Liver (tissue), 8 donors: ENCODE measurements at regions not wholly inside any gene's neighbourhood (a gene's known extent, or its start where the extent isn't known, plus 50 kb on each side); places are given as distances from the start of the nearest gene placed in this dataset.

ENCODE experiments used
- DNase-seq: peaks from one replicate; pipeline ENCODE4 v3.0.0-alpha.2; 2017; ENCODE audit warnings: low spot score
- H3K27ac ChIP-seq, 2 donors: one replicate each; pipeline ENCODE4 v1.7.0; 2013; ENCODE audit warnings: inconsistent platforms in 2 of 2, low read length in 2 of 2, control low read depth in 1 of 2, low read depth in 1 of 2, mild to moderate bottlenecking in 1 of 2
- H3K27me3 ChIP-seq, 4 donors: one replicate each; pipeline versions ENCODE4 v1.6.1 to v1.7.0; 2013; ENCODE audit warnings: low read length in 3 of 4, inconsistent platforms in 1 of 4, mild to moderate bottlenecking in 1 of 4, moderate library complexity in 1 of 4; ENCODE audit not compliant: control insufficient read depth in 4 of 4, insufficient read depth in 4 of 4
- H3K36me3 ChIP-seq, 4 donors: one replicate each; pipeline versions ENCODE4 v1.6.1 to v1.7.0; 2013; ENCODE audit warnings: low read length in 3 of 4, mild to moderate bottlenecking in 3 of 4, low read depth in 1 of 4, moderate library complexity in 1 of 4; ENCODE audit not compliant: control insufficient read depth in 4 of 4, insufficient read depth in 3 of 4
- H3K4me1 ChIP-seq, 4 donors: one replicate each; pipeline versions ENCODE4 v1.6.1 to v1.7.0; 2013; ENCODE audit warnings: low read length in 3 of 4, mild to moderate bottlenecking in 3 of 4, moderate library complexity in 1 of 4; ENCODE audit not compliant: control insufficient read depth in 4 of 4, insufficient read depth in 4 of 4
- H3K4me3 ChIP-seq, 3 donors: one replicate each; pipeline versions ENCODE4 v1.6.1 to v1.7.0; 2013; ENCODE audit warnings: low read length in 3 of 3, control low read depth in 1 of 3, low read depth in 1 of 3, mild to moderate bottlenecking in 1 of 3
- H3K9ac ChIP-seq, 2 donors: one replicate each; pipeline ENCODE4 v1.7.0; 2013; ENCODE audit warnings: low read length in 2 of 2, mild to moderate bottlenecking in 2 of 2, moderate library complexity in 2 of 2, control low read depth in 1 of 2, low read depth in 1 of 2
- H3K9me3 ChIP-seq, 4 donors: one replicate each; pipeline versions ENCODE4 v1.6.1 to v1.7.0; 2013; ENCODE audit warnings: low read length in 3 of 4; ENCODE audit not compliant: control insufficient read depth in 4 of 4
- ATF3 ChIP-seq: IDR thresholded peaks from 2 replicates; pipeline ENCODE4 v1.6.1; 2016; ENCODE audit warnings: antibody characterized with exemption
- CTCF ChIP-seq: fragments of 150-350 bp; IDR thresholded peaks from 2 replicates; pipeline ENCODE4 v1.5.1; 2017; ENCODE audit warnings: improper control_type of control experiment, low read depth, low read length; ENCODE audit not compliant: missing input control
- EGR1 ChIP-seq, 2 donors: IDR thresholded peaks; 2 replicates each; pipeline ENCODE4 v1.6.1; 2016 to 2018; ENCODE audit warnings: antibody characterized with exemption in 2 of 2, low read depth in 2 of 2
- FOXA1 ChIP-seq: IDR thresholded peaks from 2 replicates; pipeline ENCODE4 v1.6.1; 2016; ENCODE audit warnings: antibody characterized with exemption
- FOXA2 ChIP-seq: IDR thresholded peaks from 2 replicates; pipeline ENCODE4 v1.6.1; 2016; ENCODE audit warnings: antibody characterized with exemption
- GABPA ChIP-seq, 2 donors: IDR thresholded peaks in 1 of 2; conservative IDR thresholded peaks in 1 of 2; 2 replicates each; pipeline ENCODE4 v1.6.1; 2016; ENCODE audit warnings: antibody characterized with exemption in 2 of 2, mild to moderate bottlenecking in 1 of 2, moderate library complexity in 1 of 2
- HNF4A ChIP-seq, 2 donors: conservative IDR thresholded peaks; 2 replicates each; pipeline ENCODE4 v1.6.1; 2016; ENCODE audit warnings: antibody characterized with exemption in 2 of 2, mild to moderate bottlenecking in 2 of 2
- HNF4G ChIP-seq: IDR thresholded peaks from 2 replicates; pipeline ENCODE4 v1.6.1; 2016; ENCODE audit warnings: antibody characterized with exemption
- JUND ChIP-seq, 2 donors: IDR thresholded peaks; 2 replicates each; pipeline ENCODE4 v1.6.1; 2016; ENCODE audit warnings: antibody characterized with exemption in 2 of 2
- MAX ChIP-seq: IDR thresholded peaks from 2 replicates; pipeline ENCODE4 v1.6.1; 2016; ENCODE audit warnings: antibody characterized with exemption
- NR2F2 ChIP-seq: IDR thresholded peaks from 2 replicates; pipeline ENCODE4 v1.6.1; 2016; ENCODE audit warnings: antibody characterized with exemption
- RAD21 ChIP-seq, 2 donors: IDR thresholded peaks; 2 replicates each; pipeline ENCODE4 v1.6.1; 2016; ENCODE audit warnings: antibody characterized with exemption in 2 of 2, mild to moderate bottlenecking in 2 of 2
- REST ChIP-seq: IDR thresholded peaks from 2 replicates; pipeline ENCODE4 v1.6.1; 2016; ENCODE audit warnings: antibody characterized with exemption, mild to moderate bottlenecking
- RXRA ChIP-seq, 2 donors: IDR thresholded peaks; 2 replicates each; pipeline ENCODE4 v1.6.1; 2017 to 2018; ENCODE audit warnings: antibody characterized with exemption in 2 of 2, mild to moderate bottlenecking in 1 of 2
- SP1 ChIP-seq: IDR thresholded peaks from 2 replicates; pipeline ENCODE4 v1.6.1; 2018; ENCODE audit warnings: antibody characterized with exemption, mild to moderate bottlenecking
- TAF1 ChIP-seq: conservative IDR thresholded peaks from 2 replicates; pipeline ENCODE4 v1.6.1; 2016; ENCODE audit warnings: antibody characterized with exemption, mild to moderate bottlenecking
- ZBTB33 ChIP-seq: IDR thresholded peaks from 2 replicates; pipeline ENCODE4 v1.6.1; 2016; ENCODE audit warnings: antibody characterized with exemption
- WGBS: extraction: QIAGEN DNeasy Blood & Tissue Kit; methylation state at CpG from one replicate; pipeline ENCODE4 v1.1.7; 2013; 5-methylcytosine and 5-hydroxymethylcytosine counted together
- donor health status: healthy.
- donor health status: healthy.
- donor health status: healthy.
- donor health status: healthy.
- donor health status: healthy.

GRCh38 chr10:53123311-53123710, 350.7 kb upstream of the MBL2 start:
- no peaks in the 10 kb centered on the region for H3K9me3 ChIP-seq
- DNase-seq: no peak
- no peak overlapping the region for H3K27ac ChIP-seq
- no peak for TF ChIP-seq HNF4A (conservative IDR thresholded peaks at IDR 0.05)
- no peak for TF ChIP-seq JUND (IDR thresholded peaks at IDR 0.05)
- no peak for TF ChIP-seq GABPA (IDR thresholded peaks at IDR 0.05 in 1 of 2, conservative IDR thresholded peaks at IDR 0.05 in 1 of 2)
- no peak for TF ChIP-seq FOXA1
- TF ChIP-seq FOXA2: no peak
- no peak for TF ChIP-seq NR2F2
- TF ChIP-seq TAF1: no peak
- TF ChIP-seq ATF3: no peak
- no peak for TF ChIP-seq HNF4G
- no peak for TF ChIP-seq RAD21 (IDR thresholded peaks at IDR 0.05)
- TF ChIP-seq REST: no peak
- no peak for TF ChIP-seq EGR1 (IDR thresholded peaks at IDR 0.05; ENCODE audit: low read depth in 2 of 2)
- TF ChIP-seq ZBTB33: no peak
- WGBS: 74% methylated on average over 4 of the region's 4 CpGs
- no peak overlapping the region for H3K9ac ChIP-seq
- H3K4me1 ChIP-seq: no peaks in the 10 kb centered on the region
- H3K27me3 ChIP-seq: no peaks in the 10 kb centered on the region
- no peaks in the 10 kb centered on the region for H3K36me3 ChIP-seq
- H3K4me3 ChIP-seq: no peak overlapping the region

- Histone ChIP-seq H3K9me3 (no peaks in the 10 kb centered on the region), H3K9ac (no peak overlapping the region), H3K27ac (no peak overlapping the region), H3K4me1 (no peaks in the 10 kb centered on the region), H3K27me3 (no peaks in the 10 kb centered on the region), H3K36me3 (no peaks in the 10 kb centered on the region), H3K4me3 (no peak overlapping the region)
- no peak for DNase-seq
- TF ChIP-seq NR2F2 (no peak), MAX (no peak), RXRA (IDR thresholded peaks at IDR 0.05) (no peak), ATF3 (no peak), REST (no peak), GABPA (IDR thresholded peaks at IDR 0.05 in 1 of 2, conservative IDR thresholded peaks at IDR 0.05 in 1 of 2) (no peak), CTCF (no peak), SP1 (no peak), EGR1 (IDR thresholded peaks at IDR 0.05; ENCODE audit: low read depth in 2 of 2) (no peak), TAF1 (no peak)
- 79% methylated on average over 4 of the region's 4 CpGs for WGBS
Observed at GRCh38 chr10:53122281-53122680, 349.7 kb upstream of the MBL2 start.
